OCI-LY1 (cell line): ENCODE measurements at regions not wholly inside any gene's neighbourhood (a gene's known extent, or its start where the extent isn't known, plus 50 kb on each side); places are given as distances from the start of the nearest gene placed in this dataset.

Experiments used
- H2AFZ ChIP-seq: fragments of 200-600 bp; sonication (generic), shearing (Covaris generic); 2 replicates; pipeline ENCODE4 v1.6.0; 2014; ENCODE audit warnings: antibody characterized with exemption, mild to moderate bottlenecking, low read length
- H3F3A ChIP-seq: fragments of 200-600 bp; sonication (generic), shearing (Covaris generic); 2 replicates; pipeline ENCODE4 v1.6.0; 2014; ENCODE audit warnings: mild to moderate bottlenecking, antibody characterized with exemption, low read length, moderate library complexity; ENCODE audit not compliant: insufficient read depth
- H3K27ac ChIP-seq: fragments of 200-600 bp; sonication (generic); 2 replicates; pipeline ENCODE4 v1.5.1; 2014; ENCODE audit warnings: low read length, mixed run types, mild to moderate bottlenecking, low read depth; ENCODE audit not compliant: poor library complexity, severe bottlenecking
- H3K27me3 ChIP-seq: fragments of 200-600 bp; sonication (generic); 2 replicates; pipeline ENCODE4 v1.6.0; 2014; ENCODE audit warnings: antibody characterized with exemption, mild to moderate bottlenecking, low read length, moderate library complexity; ENCODE audit not compliant: insufficient read depth
- H3K36me3 ChIP-seq: fragments of 200-600 bp; sonication (generic); 2 replicates; pipeline ENCODE4 v1.6.1; 2014; ENCODE audit warnings: mild to moderate bottlenecking, antibody characterized with exemption, low read length, moderate library complexity, mixed read lengths; ENCODE audit not compliant: insufficient read depth
- H3K4me1 ChIP-seq: fragments of 200-600 bp; sonication (generic); 2 replicates; pipeline ENCODE4 v1.5.1; 2014; ENCODE audit warnings: mild to moderate bottlenecking, low read length, moderate library complexity; ENCODE audit not compliant: insufficient read depth, severe bottlenecking
- H3K4me2 ChIP-seq: fragments of 200-600 bp; sonication (generic), shearing (Covaris generic); 2 replicates; pipeline ENCODE4 v1.6.1; 2014; ENCODE audit warnings: low read length
- H3K4me3 ChIP-seq: fragments of 200-600 bp; sonication (generic); 2 replicates; pipeline ENCODE4 v1.5.1; 2014; ENCODE audit warnings: low read length, low read depth, mild to moderate bottlenecking, mixed read lengths; ENCODE audit not compliant: poor library complexity, severe bottlenecking
- H3K79me2 ChIP-seq: fragments of 200-600 bp; shearing (Covaris generic); 2 replicates; pipeline ENCODE4 v1.6.1; 2016; ENCODE audit warnings: mixed run types, low read length, mixed read lengths; ENCODE audit not compliant: insufficient read depth
- H3K9ac ChIP-seq: fragments of 200-600 bp; sonication (generic), shearing (Covaris generic); 2 replicates; pipeline ENCODE4 v1.6.1; 2014; ENCODE audit warnings: mild to moderate bottlenecking, low read length, mixed read lengths
- H3K9me2 ChIP-seq: fragments of 200-600 bp; sonication (generic), shearing (Covaris generic); 2 replicates; pipeline ENCODE4 v1.6.1; 2014; ENCODE audit warnings: low read depth, mild to moderate bottlenecking, low read length, mixed read lengths
- H3K9me3 ChIP-seq: fragments of 200-600 bp; shearing (Covaris generic); 2 replicates; pipeline ENCODE4 v1.6.1; 2014; ENCODE audit warnings: low read length, mixed read lengths
- H4K20me1 ChIP-seq: fragments of 200-600 bp; sonication (generic), shearing (Covaris generic); 2 replicates; pipeline ENCODE4 v1.6.0; 2016; ENCODE audit warnings: mild to moderate bottlenecking, low read length; ENCODE audit not compliant: insufficient read depth
- CTCF ChIP-seq: fragments of 200-600 bp; sonication (generic), shearing (Covaris generic); IDR thresholded peaks from 2 replicates; pipeline ENCODE4 v1.5.1; 2017; ENCODE audit warnings: mild to moderate bottlenecking, antibody characterized with exemption, low read length, moderate library complexity, mixed read lengths
- EZH2 ChIP-seq: fragments of 200-600 bp; sonication (generic), shearing (Covaris generic); IDR thresholded peaks from 2 replicates; pipeline ENCODE4 v1.8.0; 2017; ENCODE audit warnings: borderline replicate concordance, mixed run types, mild to moderate bottlenecking, antibody characterized with exemption, low read length, moderate library complexity, mixed read lengths

- Histone ChIP-seq H3K79me2 (no peaks in the 10 kb centered on the region), H3F3A (no peaks in the 10 kb centered on the region), H3K9me2 (no peaks in the 10 kb centered on the region), H3K36me3 (no peaks in the 10 kb centered on the region), H3K9me3 (no peaks in the 10 kb centered on the region), H2AFZ (no peak overlapping the region), H3K27me3 (no peaks in the 10 kb centered on the region; the same call in 1 of the 2 replicates), H3K4me2 (no peak overlapping the region), H3K9ac (no peak overlapping the region), H3K4me1 (no peaks in the 10 kb centered on the region), H4K20me1 (no peaks in the 10 kb centered on the region), H3K4me3 (no peak overlapping the region), H3K27ac (no peak overlapping the region)
- no peak for TF ChIP-seq EZH2
Measured at GRCh38 chr21:35829067-35829466, 231.3 kb downstream of the SETD4 start.

GRCh38 chr21:35828161-35828560 is 232.2 kb downstream of the SETD4 start:
- Histone ChIP-seq H3K4me3 (no peak overlapping the region), H3K9me2 (no peaks in the 10 kb centered on the region), H3K27ac (no peak overlapping the region), H3K4me2 (no peak overlapping the region), H3K4me1 (no peaks in the 10 kb centered on the region), H3F3A (no peaks in the 10 kb centered on the region), H2AFZ (no peak overlapping the region), H4K20me1 (no peaks in the 10 kb centered on the region), H3K9ac (no peak overlapping the region), H3K9me3 (no peaks in the 10 kb centered on the region), H3K27me3 (no peaks in the 10 kb centered on the region; the same call in 1 of the 2 replicates), H3K79me2 (no peaks in the 10 kb centered on the region), H3K36me3 (no peaks in the 10 kb centered on the region)
- TF ChIP-seq EZH2 (no peak), CTCF (no peak)

GRCh38 chr21:35827004-35827403 is 233.3 kb downstream of the SETD4 start:
- Histone ChIP-seq H4K20me1 (no peaks in the 10 kb centered on the region), H3K9me3 (no peaks in the 10 kb centered on the region), H3K4me2 (no peak overlapping the region), H3K27me3 (no peaks in the 10 kb centered on the region; the same call in 1 of the 2 replicates), H3K79me2 (no peaks in the 10 kb centered on the region), H3F3A (no peaks in the 10 kb centered on the region), H3K27ac (no peak overlapping the region), H3K9me2 (no peaks in the 10 kb centered on the region), H3K4me1 (no peaks in the 10 kb centered on the region), H2AFZ (no peak overlapping the region), H3K4me3 (no peak overlapping the region), H3K36me3 (no peaks in the 10 kb centered on the region), H3K9ac (no peak overlapping the region)
- no peak for TF ChIP-seq CTCF
- TF ChIP-seq EZH2 = no peak
